ENCODE measurements at regions not wholly inside any gene's neighbourhood (a gene's known extent, or its start where the extent isn't known, plus 50 kb on each side); places are given as distances from the start of the nearest gene placed in this dataset.

DNA sequence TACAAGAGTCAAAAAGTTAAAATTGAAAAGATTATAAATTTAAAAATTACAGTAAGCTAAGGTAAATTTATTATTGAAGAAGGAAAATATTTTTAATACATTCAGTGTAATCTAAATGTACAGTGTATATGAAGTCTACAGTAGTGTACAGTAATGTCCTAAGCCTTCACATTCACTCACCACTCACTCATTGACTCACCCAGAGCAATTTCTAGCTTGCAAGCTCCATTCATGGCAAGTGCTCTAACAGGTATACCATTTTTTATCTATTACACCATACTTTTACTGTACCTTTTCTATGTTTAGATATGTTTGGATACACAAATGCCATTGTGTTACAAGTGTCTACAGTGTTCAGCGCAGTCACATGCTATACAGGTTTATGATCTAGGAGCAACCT, 389.7 kb downstream of the RASEF start:
- intact Hi-C loops (cut with DNase I): no loop called here
- WGBS: 92% methylated on average over 1 of the region's 1 CpG
- no peak overlapping the region for H3K4me3 ChIP-seq (ENCODE audit: low read length)
- H3K27me3 ChIP-seq (ENCODE audit: control insufficient read depth, insufficient read depth): no peaks in the 10 kb centered on the region
- DNase-seq (no peak), ATAC-seq (no peak)
- H3K27ac ChIP-seq (ENCODE audit: low read length): no peak overlapping the region
- no peaks in the 10 kb centered on the region for H3K4me1 ChIP-seq (ENCODE audit: control insufficient read depth, insufficient read depth, low read length)
- H3K9me3 ChIP-seq (ENCODE audit: control insufficient read depth, low read length): no peaks in the 10 kb centered on the region

GRCh38 chr9:82673919-82674318, 389.0 kb downstream of the RASEF start:
- no peak for DNase-seq
- 50% methylated on average over 3 of the region's 3 CpGs for WGBS
- H3K4me3 ChIP-seq (ENCODE audit: low read length): no peak overlapping the region
- H3K27me3 ChIP-seq (ENCODE audit: control insufficient read depth, insufficient read depth): no peaks in the 10 kb centered on the region
- H3K4me1 ChIP-seq (ENCODE audit: control insufficient read depth, insufficient read depth, low read length): no peaks in the 10 kb centered on the region
- no peak overlapping the region for H3K27ac ChIP-seq (ENCODE audit: low read length)
- intact Hi-C loops (cut with DNase I): no loop called here
- no peaks in the 10 kb centered on the region for H3K9me3 ChIP-seq (ENCODE audit: control insufficient read depth, low read length)
- ATAC-seq: no peak

- no peak overlapping the region for H3K4me3 ChIP-seq (ENCODE audit: low read length)
- no peak overlapping the region for H3K27ac ChIP-seq (ENCODE audit: low read length)
- intact Hi-C loops (cut with DNase I): no loop called here
- DNase-seq (no peak), ATAC-seq (no peak)
- no peaks in the 10 kb centered on the region for H3K9me3 ChIP-seq (ENCODE audit: control insufficient read depth, low read length)
- H3K4me1 ChIP-seq (ENCODE audit: control insufficient read depth, insufficient read depth, low read length): no peaks in the 10 kb centered on the region
- 84% methylated on average over 4 of the region's 4 CpGs for WGBS
- H3K27me3 ChIP-seq (ENCODE audit: control insufficient read depth, insufficient read depth): no peaks in the 10 kb centered on the region
These were observed 387.8 kb downstream of the RASEF start for GRCh38 chr9:82675102-82675501.

DNA sequence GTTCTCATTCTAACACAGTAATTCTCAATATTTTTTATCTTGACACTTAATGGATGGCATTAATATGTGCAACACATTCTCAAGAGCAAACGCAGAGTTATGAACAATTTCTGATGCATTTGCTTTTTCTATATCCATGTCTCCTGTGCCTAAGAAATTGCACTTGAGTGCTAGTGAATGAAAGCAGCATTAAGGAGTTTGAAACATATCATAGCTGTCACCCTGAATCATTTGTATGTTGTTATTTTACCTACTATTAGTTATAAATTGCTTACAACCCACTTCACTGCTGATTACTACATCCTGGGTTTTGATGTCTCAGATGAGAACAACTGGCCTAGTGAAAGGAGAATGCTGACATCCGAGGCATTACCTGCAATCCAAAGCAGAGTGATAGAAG, 387.3 kb downstream of the RASEF start:
- Histone ChIP-seq H3K27ac (ENCODE audit: low read length) (no peak overlapping the region), H3K27me3 (ENCODE audit: control insufficient read depth, insufficient read depth) (no peaks in the 10 kb centered on the region), H3K4me1 (ENCODE audit: control insufficient read depth, insufficient read depth, low read length) (no peaks in the 10 kb centered on the region), H3K9me3 (ENCODE audit: control insufficient read depth, low read length) (no peaks in the 10 kb centered on the region), H3K4me3 (ENCODE audit: low read length) (no peak overlapping the region)
- no peak for ATAC-seq
- DNase-seq: no peak
- WGBS: 76% methylated on average over 2 of the region's 2 CpGs
- intact Hi-C loops (cut with DNase I): no loop called here

DNA sequence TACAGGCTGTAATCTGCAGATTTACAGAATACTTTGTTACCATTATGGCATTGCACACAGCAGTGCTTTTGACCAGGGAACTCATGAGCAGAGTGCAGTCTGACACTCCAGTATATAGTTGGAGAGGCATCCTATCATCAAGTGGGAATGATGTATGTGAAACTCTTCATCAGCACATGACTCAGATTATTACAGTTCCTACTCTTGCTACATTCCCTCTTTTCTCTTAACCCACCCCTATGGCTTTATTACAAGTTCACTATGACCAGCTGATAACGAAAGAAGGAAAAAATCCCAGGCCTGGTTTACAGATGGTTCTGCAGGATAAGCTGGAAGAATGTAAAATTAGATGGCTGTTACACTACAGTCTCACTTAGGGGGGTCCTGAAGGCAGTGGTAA, 385.9 kb downstream of the RASEF start:
- no peaks in the 10 kb centered on the region for H3K27me3 ChIP-seq (ENCODE audit: control insufficient read depth, insufficient read depth)
- no peaks in the 10 kb centered on the region for H3K9me3 ChIP-seq (ENCODE audit: control insufficient read depth, low read length)
- intact Hi-C loops (cut with DNase I): no loop called here
- H3K27ac ChIP-seq (ENCODE audit: low read length): no peak overlapping the region
- 64% methylated on average over 1 of the region's 1 CpG for WGBS
- no peak overlapping the region for H3K4me3 ChIP-seq (ENCODE audit: low read length)
- DNase-seq: no peak
- no peak for ATAC-seq
- no peaks in the 10 kb centered on the region for H3K4me1 ChIP-seq (ENCODE audit: control insufficient read depth, insufficient read depth, low read length)

GRCh38 chr9:82679472-82679871, 383.5 kb downstream of the RASEF start:
- ATAC-seq: no peak
- intact Hi-C loops (cut with DNase I): no loop called here
- DNase-seq: no peak
- H3K9me3 ChIP-seq (ENCODE audit: control insufficient read depth, low read length): no peaks in the 10 kb centered on the region
- H3K27me3 ChIP-seq (ENCODE audit: control insufficient read depth, insufficient read depth): no peaks in the 10 kb centered on the region
- H3K4me1 ChIP-seq (ENCODE audit: control insufficient read depth, insufficient read depth, low read length): no peaks in the 10 kb centered on the region
- no peak overlapping the region for H3K27ac ChIP-seq (ENCODE audit: low read length)
- WGBS: 78% methylated on average over 2 of the region's 2 CpGs
- H3K4me3 ChIP-seq (ENCODE audit: low read length): no peak overlapping the region

GRCh38 chr9:82680179-82680935, 382.6 kb downstream of the RASEF start:
- ATAC-seq (no peak), DNase-seq (no peak)
- H3K27ac ChIP-seq (ENCODE audit: low read length): no peak overlapping the region
- intact Hi-C loops (cut with DNase I): no loop called here
- no peak overlapping the region for H3K4me3 ChIP-seq (ENCODE audit: low read length)
- H3K4me1 ChIP-seq (ENCODE audit: control insufficient read depth, insufficient read depth, low read length): no peaks in the 10 kb centered on the region
- no peaks in the 10 kb centered on the region for H3K9me3 ChIP-seq (ENCODE audit: control insufficient read depth, low read length)
- no peaks in the 10 kb centered on the region for H3K27me3 ChIP-seq (ENCODE audit: control insufficient read depth, insufficient read depth)
- WGBS: 67% methylated on average over 13 of the region's 13 CpGs

DNA sequence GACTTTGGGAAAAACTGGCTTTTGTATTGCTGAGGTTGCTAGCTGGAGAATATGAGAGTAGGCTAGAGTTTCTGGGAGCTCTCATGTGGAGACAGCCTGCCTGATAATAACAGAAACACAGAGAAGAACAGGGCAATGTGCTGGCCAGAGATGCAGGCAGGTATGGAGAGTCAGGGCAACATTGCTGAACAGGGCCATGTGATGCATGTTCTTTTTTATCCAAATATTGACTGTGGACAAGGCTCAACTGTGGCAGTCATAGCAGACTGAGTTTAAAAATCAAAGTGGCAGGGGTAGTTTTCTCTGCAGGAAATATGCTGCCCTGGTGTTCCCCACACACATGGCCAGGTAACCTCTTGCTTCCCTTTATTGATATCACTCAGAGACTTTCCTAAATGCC, 381.1 kb downstream of the RASEF start:
- DNase-seq (no peak), ATAC-seq (no peak)
- Histone ChIP-seq H3K4me1 (ENCODE audit: control insufficient read depth, insufficient read depth, low read length) (no peaks in the 10 kb centered on the region), H3K4me3 (ENCODE audit: low read length) (no peak overlapping the region), H3K27me3 (ENCODE audit: control insufficient read depth, insufficient read depth) (no peaks in the 10 kb centered on the region), H3K27ac (ENCODE audit: low read length) (no peak overlapping the region), H3K9me3 (ENCODE audit: control insufficient read depth, low read length) (no peaks in the 10 kb centered on the region)
- intact Hi-C loops (cut with DNase I): no loop called here

DNA sequence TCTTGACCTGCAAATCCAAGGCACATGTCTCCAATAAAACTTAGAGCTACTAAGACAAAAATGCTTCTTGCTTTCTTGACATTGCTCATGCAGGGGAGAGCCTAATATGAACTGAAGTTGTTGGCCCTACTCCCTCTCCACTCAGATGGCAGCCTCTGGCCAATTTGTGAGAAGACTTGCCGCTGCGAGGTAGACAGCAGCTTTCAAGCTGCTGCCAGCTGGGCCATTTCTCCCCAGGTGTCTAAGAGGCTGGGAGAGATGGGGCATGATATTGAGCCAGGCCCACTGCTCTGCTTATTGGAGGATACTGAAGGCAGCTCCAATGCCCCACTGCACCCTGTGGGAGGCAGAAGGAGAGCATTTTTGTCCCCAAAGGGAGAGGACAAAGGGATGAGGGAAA, 380.5 kb downstream of the RASEF start:
- no peak for DNase-seq
- intact Hi-C loops (cut with DNase I): no loop called here
- ATAC-seq: no peak
- H3K4me1 ChIP-seq (ENCODE audit: control insufficient read depth, insufficient read depth, low read length): no peaks in the 10 kb centered on the region
- H3K9me3 ChIP-seq (ENCODE audit: control insufficient read depth, low read length): no peaks in the 10 kb centered on the region
- no peak overlapping the region for H3K27ac ChIP-seq (ENCODE audit: low read length)
- no peak overlapping the region for H3K4me3 ChIP-seq (ENCODE audit: low read length)
- H3K27me3 ChIP-seq (ENCODE audit: control insufficient read depth, insufficient read depth): no peaks in the 10 kb centered on the region
- 72% methylated on average over 2 of the region's 2 CpGs for WGBS

- Histone ChIP-seq H3K27ac (ENCODE audit: low read length) (no peak overlapping the region), H3K4me1 (ENCODE audit: control insufficient read depth, insufficient read depth, low read length) (no peaks in the 10 kb centered on the region), H3K4me3 (ENCODE audit: low read length) (no peak overlapping the region), H3K9me3 (ENCODE audit: control insufficient read depth, low read length) (no peaks in the 10 kb centered on the region), H3K27me3 (ENCODE audit: control insufficient read depth, insufficient read depth) (no peaks in the 10 kb centered on the region)
- intact Hi-C loops (cut with DNase I): no loop called here
- no peak for ATAC-seq
- DNase-seq: no peak
- 84% methylated on average over 3 of the region's 3 CpGs for WGBS
These were observed 367.2 kb downstream of the RASEF start for GRCh38 chr9:82695704-82696103.

- no peak overlapping the region for H3K4me3 ChIP-seq (ENCODE audit: low read length)
- intact Hi-C loops (cut with DNase I): no loop called here
- no peak for DNase-seq
- H3K4me1 ChIP-seq (ENCODE audit: control insufficient read depth, insufficient read depth, low read length): no peaks in the 10 kb centered on the region
- 70% methylated on average over 5 of the region's 5 CpGs for WGBS
- ATAC-seq: no peak
- H3K27me3 ChIP-seq (ENCODE audit: control insufficient read depth, insufficient read depth): no peaks in the 10 kb centered on the region
- no peak overlapping the region for H3K27ac ChIP-seq (ENCODE audit: low read length)
- no peaks in the 10 kb centered on the region for H3K9me3 ChIP-seq (ENCODE audit: control insufficient read depth, low read length)
These were observed 356.2 kb downstream of the RASEF start for GRCh38 chr9:82706786-82707185.

DNA sequence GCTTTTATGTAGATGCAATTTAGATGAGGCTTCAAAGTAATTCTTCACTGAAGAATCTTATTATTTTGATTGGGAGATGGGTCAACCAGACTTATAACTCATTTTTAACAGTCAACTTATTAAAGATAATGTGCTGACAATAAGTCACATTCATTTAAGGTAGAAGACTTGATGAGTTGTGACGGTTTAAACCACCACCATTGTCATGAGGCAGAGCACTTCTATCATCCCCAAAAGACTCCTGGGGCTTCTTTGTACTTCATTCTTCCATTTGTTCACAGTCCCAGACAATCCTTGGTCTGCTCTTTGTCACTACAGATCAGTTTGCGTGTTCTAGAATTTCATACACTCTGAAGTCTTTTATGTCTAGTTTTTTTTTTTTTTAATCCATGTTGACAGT, 346.1 kb downstream of the RASEF start:
- Histone ChIP-seq H3K27ac (ENCODE audit: low read length) (no peak overlapping the region), H3K27me3 (ENCODE audit: control insufficient read depth, insufficient read depth) (no peaks in the 10 kb centered on the region), H3K9me3 (ENCODE audit: control insufficient read depth, low read length) (peaks cover 1% of the 10 kb centered on the region), H3K4me1 (ENCODE audit: control insufficient read depth, insufficient read depth, low read length) (no peaks in the 10 kb centered on the region), H3K4me3 (ENCODE audit: low read length) (no peak overlapping the region)
- intact Hi-C loops (cut with DNase I): no loop called here
- ATAC-seq: no peak
- no peak for DNase-seq
- 78% methylated on average over 2 of the region's 2 CpGs for WGBS

Measured in right cardiac atrium (tissue), 5 donors.